ENCODE measurements at regions not wholly inside any gene's neighbourhood (a gene's known extent, or its start where the extent isn't known, plus 50 kb on each side); places are given as distances from the start of the nearest gene placed in this dataset.

GRCh38 chr6:10341605-10342004 lies 73.3 kb downstream of the TFAP2A start:
- TF ChIP-seq CTCF (IDR thresholded peaks at IDR 0.05 in 8 of 11, conservative IDR thresholded peaks at IDR 0.05 in 3 of 11) (no peak), POLR2A (IDR thresholded peaks at IDR 0.05) (no peak)

Data from spleen (tissue), 7 donors.